NCI-H2171 (cell line): ENCODE measurements at regions not wholly inside any gene's neighbourhood (a gene's known extent, or its start where the extent isn't known, plus 50 kb on each side); places are given as distances from the start of the nearest gene placed in this dataset.

ENCODE experiments used
- DNase-seq: peaks from one replicate; lab custom pipeline; 2025; lab: John Stamatoyannopoulos, UW

DNA sequence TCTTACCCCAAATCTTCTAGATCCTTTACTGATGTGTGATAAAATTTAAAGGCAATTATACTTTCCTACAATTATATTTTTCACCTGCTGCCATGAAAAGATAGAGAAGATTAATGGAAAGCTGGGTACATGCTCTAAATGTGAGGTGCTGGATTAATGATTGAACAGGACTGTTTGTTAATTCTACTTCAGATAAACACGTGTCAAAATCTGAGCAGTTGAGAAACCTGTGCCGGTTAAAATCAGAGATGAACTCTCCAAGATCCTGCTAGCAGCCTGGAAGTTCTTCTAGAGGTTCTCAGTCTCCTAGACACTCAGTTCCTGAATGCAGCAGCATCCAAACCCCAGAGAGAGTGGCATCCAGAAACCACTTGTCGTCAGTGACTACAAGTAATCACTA lies 69.2 kb downstream of the INHBA start:
- no peak for DNase-seq

GRCh38 chr7:41630741-41631140 lies 72.1 kb downstream of the INHBA start:
- DNase-seq: no peak

GRCh38 chr7:41629711-41630111 lies 73.2 kb downstream of the INHBA start:
- no peak for DNase-seq

GRCh38 chr7:41628901-41629300 lies 74.0 kb downstream of the INHBA start:
- DNase-seq: no peak

- DNase-seq: no peak
Measured at GRCh38 chr7:41627645-41628298, 75.1 kb downstream of the INHBA start.

- DNase-seq: no peak
Measured at GRCh38 chr7:41624818-41625217, 78.1 kb downstream of the INHBA start.

DNA sequence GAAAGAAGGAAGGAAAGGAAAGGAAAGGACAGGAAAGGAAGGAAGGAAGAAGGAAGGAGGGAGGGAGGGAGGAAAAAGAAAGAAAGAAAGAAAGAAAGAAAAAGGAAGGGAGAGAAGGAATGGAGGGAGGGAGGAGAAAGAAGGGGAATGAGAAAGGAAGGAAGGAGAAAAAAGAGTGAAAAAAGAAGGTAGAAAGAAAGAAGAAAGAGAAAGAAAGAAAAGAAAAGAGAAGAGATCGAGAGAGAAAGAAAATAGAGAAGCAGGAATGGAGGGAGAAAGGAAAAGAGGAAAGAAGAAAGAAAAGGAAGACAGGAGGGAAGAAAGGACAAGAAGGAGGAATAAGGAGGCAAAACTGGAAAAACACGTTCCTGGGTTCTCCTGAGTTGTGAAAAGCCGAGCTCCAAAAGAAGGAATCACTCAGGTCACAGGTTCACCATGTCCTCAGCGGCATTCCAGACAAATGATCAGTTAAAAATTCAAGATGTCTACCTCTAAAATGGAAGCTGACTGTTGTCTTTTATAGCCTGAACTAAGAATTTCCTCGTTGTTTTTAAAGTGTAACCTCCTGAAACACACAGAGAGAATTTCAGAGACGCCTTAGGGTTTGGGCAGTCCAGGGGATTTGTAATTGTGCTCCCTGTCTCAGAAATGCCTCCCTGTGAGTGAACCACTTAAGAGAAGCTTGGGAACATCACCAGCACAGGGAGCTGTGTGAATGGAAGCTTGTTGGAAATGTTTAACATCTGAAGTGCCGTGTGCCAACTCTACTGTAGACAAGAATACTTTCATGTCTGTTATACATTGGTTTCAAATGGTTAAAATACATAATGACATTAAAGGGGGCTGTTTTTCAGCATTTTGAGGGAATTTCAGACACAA lies 80.7 kb downstream of the INHBA start:
- no peak for DNase-seq

- DNase-seq: no peak
Measured at GRCh38 chr7:41617987-41618386, 84.9 kb downstream of the INHBA start.

GRCh38 chr7:41612798-41613197 lies 90.1 kb downstream of the INHBA start:
- no peak for DNase-seq

- no peak for DNase-seq
Measured at GRCh38 chr7:41612386-41612785, 90.5 kb downstream of the INHBA start.

- DNase-seq: no peak
Measured at GRCh38 chr7:41608447-41608846, 94.4 kb downstream of the INHBA start.

- no peak for DNase-seq
Measured at GRCh38 chr7:41603985-41604384, 98.9 kb downstream of the INHBA start.

DNA sequence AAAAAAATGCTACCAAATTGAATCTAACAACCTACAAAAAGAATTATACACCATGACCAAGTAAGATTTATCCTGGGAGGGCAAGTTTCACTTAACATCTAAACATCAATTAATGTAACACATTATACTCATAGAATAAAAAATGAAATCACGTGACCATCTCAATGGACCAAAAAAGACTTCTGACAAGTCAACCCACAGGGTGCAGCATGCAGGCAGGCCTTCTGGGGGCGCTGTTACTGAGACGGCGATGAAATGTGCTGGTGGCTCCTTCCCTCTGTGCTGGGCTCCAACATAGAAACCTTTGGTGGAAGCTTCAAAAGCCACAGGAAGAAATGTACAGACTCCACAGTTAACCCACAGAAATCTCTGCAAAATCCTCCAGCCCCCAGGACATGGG lies 103.1 kb downstream of the INHBA start:
- no peak for DNase-seq

GRCh38 chr7:41592794-41593193 lies 110.1 kb downstream of the INHBA start:
- DNase-seq: no peak

DNA sequence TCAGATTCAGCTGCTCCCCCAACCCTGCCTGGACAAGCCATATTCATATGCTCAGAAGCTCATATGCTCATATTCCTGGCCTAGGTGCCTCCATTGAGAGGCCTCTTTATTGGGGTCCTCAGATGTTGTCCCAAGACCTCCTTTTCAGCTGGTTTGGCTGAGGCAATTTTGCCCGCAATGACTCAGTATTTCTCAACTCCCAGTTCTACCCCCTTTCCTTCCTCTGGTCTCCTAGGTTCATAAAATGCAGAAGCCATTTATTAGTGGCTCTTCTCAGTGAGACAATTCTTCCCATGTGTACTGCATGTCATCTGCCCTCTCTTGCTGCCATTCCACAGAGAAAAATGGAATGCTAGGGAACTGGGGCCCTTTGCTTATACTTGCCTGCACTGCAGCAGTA lies 110.7 kb downstream of the INHBA start:
- no peak for DNase-seq

- no peak for DNase-seq
Measured at GRCh38 chr7:41590986-41591385, 111.9 kb downstream of the INHBA start.

DNA sequence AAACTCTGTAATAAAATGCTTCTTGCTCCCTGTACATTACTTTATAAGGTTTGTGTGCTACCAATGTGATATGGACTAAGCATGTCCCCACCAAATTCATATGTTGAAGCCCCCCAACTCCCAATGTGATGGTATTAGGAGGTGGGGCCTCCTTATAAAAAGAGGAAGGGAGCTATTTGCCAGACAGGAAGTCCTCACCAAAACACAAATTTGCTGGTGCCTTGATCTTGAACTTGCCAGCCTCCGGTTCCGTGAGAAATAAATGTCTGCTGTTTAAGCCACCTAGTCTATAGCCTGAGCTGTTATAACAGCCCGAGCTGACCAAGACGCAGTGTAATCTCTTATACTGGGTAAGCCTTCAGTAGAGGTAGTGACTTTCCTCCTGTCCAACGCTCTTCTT lies 114.5 kb downstream of the INHBA start:
- no peak for DNase-seq

GRCh38 chr7:41586931-41587640 lies 115.8 kb downstream of the INHBA start:
- no peak for DNase-seq

- DNase-seq: no peak
Measured at GRCh38 chr7:41584746-41585145, 118.1 kb downstream of the INHBA start.

GRCh38 chr7:41582116-41582515 lies 120.8 kb downstream of the INHBA start:
- no peak for DNase-seq

- no peak for DNase-seq
Measured at GRCh38 chr7:41581041-41581440, 121.8 kb downstream of the INHBA start.

DNA sequence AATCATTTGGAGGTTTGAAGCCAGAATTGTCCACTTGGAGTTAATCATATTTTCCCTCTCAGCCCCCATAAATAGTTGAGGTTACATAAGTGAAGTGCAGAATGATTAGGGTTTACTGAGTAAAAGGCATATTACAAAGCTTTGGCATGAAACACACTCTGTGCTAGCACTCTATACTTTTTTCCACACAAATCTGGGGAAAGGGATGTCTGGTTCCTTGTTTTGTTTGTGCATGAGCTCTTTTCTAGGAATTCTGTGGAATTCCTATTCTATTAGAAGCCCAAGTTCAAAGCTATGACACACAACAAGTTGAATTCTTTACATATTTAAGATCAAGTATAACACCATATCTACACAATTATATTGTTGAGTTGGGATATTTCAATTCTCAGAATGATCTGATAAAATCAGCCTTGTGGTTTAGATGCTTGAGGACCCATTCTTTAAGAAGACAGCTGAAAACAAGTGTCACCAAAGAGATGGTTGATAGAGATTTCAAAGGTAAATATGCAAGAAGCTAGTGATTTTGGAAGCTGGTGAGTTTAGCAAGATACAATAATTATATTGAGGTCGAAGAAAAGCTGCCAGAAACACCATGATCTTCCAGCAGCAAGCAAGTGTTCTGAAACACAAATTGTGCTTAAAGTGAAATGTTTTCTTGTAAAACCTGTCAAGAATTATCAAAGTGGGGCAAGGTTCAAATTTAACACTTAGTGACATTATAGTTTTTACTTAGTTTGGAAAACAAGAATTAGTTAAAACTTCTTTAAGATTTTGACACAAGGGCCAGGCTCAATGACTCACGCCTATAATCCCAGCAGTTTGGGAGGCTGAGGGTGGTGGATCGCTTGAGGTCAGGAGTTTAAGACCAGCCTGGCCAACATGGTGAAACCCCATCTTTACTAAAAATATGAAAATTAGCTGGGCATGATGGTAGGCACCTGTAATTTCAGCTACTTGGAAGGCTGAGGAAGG lies 122.6 kb downstream of the INHBA start:
- no peak for DNase-seq
